Tibial nerve (tissue), 4 donors: ENCODE measurements at regions not wholly inside any gene's neighbourhood (a gene's known extent, or its start where the extent isn't known, plus 50 kb on each side); places are given as distances from the start of the nearest gene placed in this dataset.

Source experiments
- EP300 ChIP-seq, 2 donors: sonication (generic); formaldehyde crosslinking; IDR thresholded peaks; one replicate each; pipeline ENCODE4 v1.6.1; 2017; ENCODE audit warnings: antibody characterized with exemption in 2 of 2, mild to moderate bottlenecking in 1 of 2
- POLR2A ChIP-seq, 2 donors: fragments of 450-650 bp; IDR thresholded peaks; one replicate each; pipeline ENCODE4 v1.6.1; 2017; ENCODE audit warnings: antibody characterized with exemption in 2 of 2, mild to moderate bottlenecking in 2 of 2, moderate library complexity in 2 of 2
- TF ChIP-seq, protein P1 (sequence below), 5 experiments: fragments of 200-600 bp in 3 of 5; fragments of 450-650 bp in 2 of 5; sonication (generic) in 3 of 5; IDR thresholded peaks; one replicate each; pipeline ENCODE4 v1.5.1; 2016 to 2019; ENCODE audit warnings: antibody characterized with exemption in 5 of 5, mild to moderate bottlenecking in 3 of 5, moderate library complexity in 2 of 5

DNA sequence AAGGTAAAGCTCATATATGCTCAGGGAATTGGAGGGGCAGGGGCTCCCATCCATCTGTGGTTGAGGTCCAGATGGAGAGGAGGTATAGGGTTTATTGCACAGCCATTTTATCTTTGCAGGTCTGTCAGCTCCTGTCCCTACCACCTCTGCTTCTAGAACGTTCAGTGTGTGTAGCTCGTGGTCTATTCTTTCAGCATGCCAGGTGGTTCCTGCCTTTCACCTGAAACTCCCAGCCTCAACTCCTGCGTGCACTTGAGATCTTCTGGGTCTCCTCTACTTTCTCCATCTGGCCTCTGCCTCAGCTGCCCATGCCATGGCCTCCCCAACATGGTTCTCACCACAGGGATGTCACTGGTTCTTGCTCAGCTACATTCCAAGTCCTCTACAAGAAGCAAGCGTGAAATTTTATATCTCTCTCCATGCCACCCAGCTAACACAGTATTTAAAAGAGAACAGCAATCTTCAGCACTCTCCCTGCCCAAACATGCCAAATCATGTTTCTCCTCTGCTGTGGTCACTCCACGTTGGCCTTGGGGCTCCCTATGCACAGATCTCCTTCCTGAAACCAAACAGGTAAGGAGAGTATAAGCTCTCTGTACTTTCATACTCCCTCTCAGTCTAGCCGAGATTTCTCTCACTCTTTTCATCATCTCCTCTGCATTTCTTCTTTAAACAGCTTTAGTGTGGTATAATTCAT lies 157.8 kb upstream of the TRPC6 start:
- TF ChIP-seq, protein P1, sequence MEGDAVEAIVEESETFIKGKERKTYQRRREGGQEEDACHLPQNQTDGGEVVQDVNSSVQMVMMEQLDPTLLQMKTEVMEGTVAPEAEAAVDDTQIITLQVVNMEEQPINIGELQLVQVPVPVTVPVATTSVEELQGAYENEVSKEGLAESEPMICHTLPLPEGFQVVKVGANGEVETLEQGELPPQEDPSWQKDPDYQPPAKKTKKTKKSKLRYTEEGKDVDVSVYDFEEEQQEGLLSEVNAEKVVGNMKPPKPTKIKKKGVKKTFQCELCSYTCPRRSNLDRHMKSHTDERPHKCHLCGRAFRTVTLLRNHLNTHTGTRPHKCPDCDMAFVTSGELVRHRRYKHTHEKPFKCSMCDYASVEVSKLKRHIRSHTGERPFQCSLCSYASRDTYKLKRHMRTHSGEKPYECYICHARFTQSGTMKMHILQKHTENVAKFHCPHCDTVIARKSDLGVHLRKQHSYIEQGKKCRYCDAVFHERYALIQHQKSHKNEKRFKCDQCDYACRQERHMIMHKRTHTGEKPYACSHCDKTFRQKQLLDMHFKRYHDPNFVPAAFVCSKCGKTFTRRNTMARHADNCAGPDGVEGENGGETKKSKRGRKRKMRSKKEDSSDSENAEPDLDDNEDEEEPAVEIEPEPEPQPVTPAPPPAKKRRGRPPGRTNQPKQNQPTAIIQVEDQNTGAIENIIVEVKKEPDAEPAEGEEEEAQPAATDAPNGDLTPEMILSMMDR (IDR thresholded peaks at IDR 0.05): no peak
- no peak for TF ChIP-seq POLR2A (IDR thresholded peaks at IDR 0.05)
- TF ChIP-seq EP300 (IDR thresholded peaks at IDR 0.05): no peak
